Adrenal gland (tissue), 9 donors: ENCODE measurements at regions not wholly inside any gene's neighbourhood (a gene's known extent, or its start where the extent isn't known, plus 50 kb on each side); places are given as distances from the start of the nearest gene placed in this dataset.

ENCODE experiments used
- DNase-seq, 7 donors: peaks; one replicate each; pipeline ENCODE4 v3.0.0-alpha.2; 2019 to 2020
- H3K27ac ChIP-seq, 5 donors: fragments of 200-600 bp; sonication (generic) in 4 of 5; 1 replicate in 3 of 5; 2 replicates in 2 of 5; pipeline versions ENCODE4 v1.5.1 to v1.8.0; 2016 to 2020; ENCODE audit warnings: mild to moderate bottlenecking in 1 of 5
- H3K27me3 ChIP-seq: fragments of 200-600 bp; 2 replicates; pipeline ENCODE4 v1.8.0; 2021
- H3K36me3 ChIP-seq, 2 donors: fragments of 200-600 bp; replicated peaks in 1 of 2; 1 replicate in 1 of 2; 2 replicates in 1 of 2; pipeline versions ENCODE4 v1.5.1 to v1.8.0; 2018 to 2022
- H3K4me1 ChIP-seq, 2 donors: fragments of 200-600 bp; replicated peaks in 1 of 2; 1 replicate in 1 of 2; 2 replicates in 1 of 2; pipeline versions ENCODE4 v1.5.1 to v1.8.0; 2018 to 2021
- H3K4me3 ChIP-seq, 4 donors: fragments of 200-600 bp; sonication (generic) in 3 of 4; one replicate each; pipeline ENCODE4 v1.5.1; 2016 to 2018
- H3K9me3 ChIP-seq, 3 donors: fragments of 200-600 bp; sonication (generic) in 1 of 3; replicated peaks in 1 of 3; 1 replicate in 2 of 3; 2 replicates in 1 of 3; pipeline versions ENCODE4 v1.5.1 to v1.8.0; 2016 to 2021
- POLR2A ChIP-seq, 2 donors: fragments of 450-650 bp; IDR thresholded peaks; one replicate each; pipeline ENCODE4 v1.6.1; 2017; ENCODE audit warnings: antibody characterized with exemption in 2 of 2, mild to moderate bottlenecking in 2 of 2, moderate library complexity in 1 of 2
- WGBS, 4 donors: extraction: QIAGEN DNeasy Blood & Tissue Kit in 2 of 4; methylation state at CpG; one replicate each; pipeline versions ENCODE4 v1.1.5 to v1.1.7; 2013 to 2017; 5-methylcytosine and 5-hydroxymethylcytosine counted together
- intact Hi-C, 2 donors: fragments of 100-400 bp; cut with DNase I; formaldehyde crosslinking; loops; one replicate each; pipeline versions ENCODE4 v1.14.1 to v1.15.0; 2022 to 2023
- TF ChIP-seq, protein P1 (sequence below), 6 experiments: fragments of 450-650 bp in 4 of 6; fragments of 200-600 bp in 2 of 6; sonication (generic) in 1 of 6; IDR thresholded peaks; 1 replicate in 5 of 6; 2 replicates in 1 of 6; pipeline versions ENCODE4 v1.5.1 to v1.8.0; 2016 to 2021; ENCODE audit warnings: antibody characterized with exemption in 6 of 6, mild to moderate bottlenecking in 2 of 6, moderate library complexity in 1 of 6
- donor health status: healthy with polysubstance abuse.
- donor health status: Bipolar disorder and iron deficiency.
- donor health status: DM: yes; HTN: yes; CAD: no.
- donor health status: DM: no; HTN: no; CAD: no.
- donor health status: DM: no; HTN: no; CAD: no.

DNA sequence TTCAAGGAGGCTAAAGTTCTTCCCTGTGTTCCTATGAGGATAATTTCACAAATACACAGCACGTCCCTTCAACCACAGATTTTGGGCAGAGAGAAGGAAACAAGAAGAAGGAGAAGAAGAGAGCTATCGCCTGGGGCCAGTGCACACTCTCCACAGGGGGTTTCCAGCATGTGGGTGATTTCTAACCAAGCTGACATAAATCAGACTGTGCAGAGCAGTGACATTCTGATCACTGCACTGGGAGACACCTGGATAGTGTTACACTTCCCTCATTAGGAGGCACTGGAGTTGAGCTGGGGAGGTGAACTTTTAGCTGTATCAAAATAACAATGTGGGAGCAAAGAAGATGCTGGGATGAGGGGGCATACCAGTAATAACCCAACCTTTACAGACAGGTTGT, 71.8 kb upstream of the CENPW start:
- no peaks in the 10 kb centered on the region for H3K9me3 ChIP-seq
- no peak for DNase-seq
- intact Hi-C loops: no loop called here
- TF ChIP-seq, protein P1, sequence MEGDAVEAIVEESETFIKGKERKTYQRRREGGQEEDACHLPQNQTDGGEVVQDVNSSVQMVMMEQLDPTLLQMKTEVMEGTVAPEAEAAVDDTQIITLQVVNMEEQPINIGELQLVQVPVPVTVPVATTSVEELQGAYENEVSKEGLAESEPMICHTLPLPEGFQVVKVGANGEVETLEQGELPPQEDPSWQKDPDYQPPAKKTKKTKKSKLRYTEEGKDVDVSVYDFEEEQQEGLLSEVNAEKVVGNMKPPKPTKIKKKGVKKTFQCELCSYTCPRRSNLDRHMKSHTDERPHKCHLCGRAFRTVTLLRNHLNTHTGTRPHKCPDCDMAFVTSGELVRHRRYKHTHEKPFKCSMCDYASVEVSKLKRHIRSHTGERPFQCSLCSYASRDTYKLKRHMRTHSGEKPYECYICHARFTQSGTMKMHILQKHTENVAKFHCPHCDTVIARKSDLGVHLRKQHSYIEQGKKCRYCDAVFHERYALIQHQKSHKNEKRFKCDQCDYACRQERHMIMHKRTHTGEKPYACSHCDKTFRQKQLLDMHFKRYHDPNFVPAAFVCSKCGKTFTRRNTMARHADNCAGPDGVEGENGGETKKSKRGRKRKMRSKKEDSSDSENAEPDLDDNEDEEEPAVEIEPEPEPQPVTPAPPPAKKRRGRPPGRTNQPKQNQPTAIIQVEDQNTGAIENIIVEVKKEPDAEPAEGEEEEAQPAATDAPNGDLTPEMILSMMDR (IDR thresholded peaks at IDR 0.05): no peak
- no peak for TF ChIP-seq POLR2A (IDR thresholded peaks at IDR 0.05)
- 45 to 65% (median 60%) methylated on average over 2 of the region's 2 CpGs for WGBS, 4 donors
- H3K4me3 ChIP-seq: no peak overlapping the region
- H3K36me3 ChIP-seq: no peaks in the 10 kb centered on the region
- H3K27me3 ChIP-seq: no peaks in the 10 kb centered on the region
- no peak overlapping the region for H3K27ac ChIP-seq
- H3K4me1 ChIP-seq: peaks cover 0 to 5% of the 10 kb centered on the region in 2 donors

DNA sequence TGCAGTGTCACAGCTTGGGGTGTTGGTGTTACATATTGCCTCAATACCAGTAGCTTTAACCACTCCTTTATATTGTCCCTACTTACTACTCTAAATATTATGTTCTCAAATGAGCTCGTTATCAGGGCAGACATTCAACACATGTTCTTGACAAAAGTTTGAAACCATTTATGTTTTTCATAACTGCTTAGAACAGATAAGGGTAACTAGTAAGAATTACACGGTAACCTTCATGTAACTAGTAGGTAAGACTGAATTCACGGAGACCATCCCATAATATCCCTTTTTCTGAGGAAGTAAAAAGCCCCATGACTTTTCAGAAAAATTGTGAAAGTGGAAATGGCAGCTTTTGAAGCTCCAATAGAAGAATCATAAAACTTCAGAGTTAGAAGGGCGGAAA, 59.6 kb upstream of the CENPW start:
- Histone ChIP-seq H3K4me1 (no peaks in the 10 kb centered on the region), H3K36me3 (no peaks in the 10 kb centered on the region), H3K9me3 (no peaks in the 10 kb centered on the region), H3K27me3 (no peaks in the 10 kb centered on the region), H3K4me3 (no peak overlapping the region), H3K27ac (no peak overlapping the region)
- TF ChIP-seq, protein P1 (IDR thresholded peaks at IDR 0.05): no peak
- no peak for TF ChIP-seq POLR2A (IDR thresholded peaks at IDR 0.05)
- WGBS, 4 donors: 80 to 88% (median 84%) methylated on average over 4 of the region's 4 CpGs
- DNase-seq: no peak
- intact Hi-C loops: no loop called here

DNA sequence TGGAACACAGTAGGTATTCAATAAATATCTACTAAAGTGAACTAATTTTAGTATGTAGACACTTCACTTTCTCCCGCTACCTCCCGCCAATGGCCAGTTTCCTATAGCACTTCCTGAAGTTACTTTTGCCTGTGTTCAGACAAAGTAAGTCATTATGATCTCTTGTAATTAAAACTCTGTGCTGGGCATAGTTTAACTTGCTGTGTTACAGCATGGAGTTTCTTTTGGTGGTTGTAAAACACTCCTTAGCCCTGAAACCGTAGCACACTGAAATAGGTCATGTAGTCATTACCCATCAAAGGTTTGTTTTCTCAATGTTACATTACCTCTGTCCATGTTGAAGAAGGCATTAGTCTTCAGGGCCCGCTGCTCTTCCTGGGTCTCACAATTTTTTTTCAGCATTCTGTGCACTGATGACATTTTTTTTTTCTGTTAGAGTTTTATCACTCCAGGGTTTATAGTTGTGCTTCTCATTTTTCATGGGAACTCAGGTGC, 54.0 kb upstream of the CENPW start:
- 76 to 87% (median 86%) methylated on average over 4 of the region's 4 CpGs for WGBS, 4 donors
- TF ChIP-seq, protein P1 (IDR thresholded peaks at IDR 0.05): no peak

More for the DNA sequence above, 54.0 kb upstream of the CENPW start:
- Histone ChIP-seq H3K4me1 (no peaks in the 10 kb centered on the region), H3K9me3 (no peaks in the 10 kb centered on the region), H3K27me3 (no peaks in the 10 kb centered on the region), H3K27ac (no peak overlapping the region), H3K36me3 (no peaks in the 10 kb centered on the region), H3K4me3 (no peak overlapping the region)
- DNase-seq: no peak
- intact Hi-C loops: no loop called here
